Activated T-cell treated with anti-CD3 and anti-CD28 coated beads, Interleukin-2, amount 50 U/mL, for 1 hour (primary cell): ENCODE measurements at regions not wholly inside any gene's neighbourhood (a gene's known extent, or its start where the extent isn't known, plus 50 kb on each side); places are given as distances from the start of the nearest gene placed in this dataset.

Source experiments
- DNase-seq: peaks from one replicate; pipeline ENCODE4 v3.0.0-alpha.2; 2020

DNA sequence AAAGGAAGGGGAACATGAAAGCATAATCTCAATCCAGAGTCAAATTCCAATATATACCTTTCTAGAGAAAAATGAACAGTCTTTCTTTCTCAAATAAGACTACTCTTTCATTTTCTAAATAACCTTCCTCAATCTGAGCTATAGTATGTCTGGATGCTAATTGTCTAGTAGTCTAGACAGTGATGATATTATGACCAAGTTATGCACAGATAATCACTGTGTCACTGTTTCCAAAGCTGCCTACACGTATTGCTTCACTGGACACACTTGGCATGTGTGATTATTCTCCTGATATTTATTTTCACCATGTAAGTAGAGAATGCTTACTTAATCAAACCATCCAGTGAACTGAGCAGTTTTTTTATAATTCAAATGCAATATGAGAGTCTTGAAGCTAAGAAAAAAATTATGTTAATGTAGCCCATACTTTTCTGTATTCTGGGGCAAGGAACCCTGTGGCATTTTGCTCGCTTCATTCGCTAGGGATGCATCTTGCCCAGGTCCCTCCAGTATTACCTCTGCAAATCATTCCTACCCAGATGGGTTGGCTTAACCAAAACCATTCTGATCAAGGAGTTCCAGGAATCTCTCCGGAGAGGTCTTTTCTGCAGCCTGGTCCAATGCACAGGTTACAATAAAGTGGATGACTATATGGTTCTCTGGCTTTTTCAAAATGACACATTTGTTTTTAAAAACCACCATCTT lies 303.1 kb upstream of the RUNX1 start:
- no peak for DNase-seq

DNA sequence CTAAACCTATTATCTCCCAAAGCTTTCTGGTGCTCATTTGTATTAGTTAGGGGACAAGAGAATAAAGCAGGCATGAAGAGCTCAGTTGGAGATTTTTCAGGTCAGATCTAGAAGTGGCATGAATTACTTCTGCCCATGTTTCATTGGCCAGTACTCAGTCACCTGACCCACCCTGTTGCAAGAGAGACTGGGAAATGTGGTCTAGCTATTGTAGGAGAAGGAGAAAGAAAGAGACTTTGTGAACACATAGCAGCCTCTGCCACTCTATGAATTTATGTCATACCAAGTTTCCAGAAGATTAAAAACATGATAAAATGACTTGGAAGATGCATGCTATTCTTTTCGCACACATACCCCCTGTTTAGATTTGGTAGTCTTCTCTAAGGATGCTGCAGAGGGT lies 302.3 kb upstream of the RUNX1 start:
- no peak for DNase-seq

DNA sequence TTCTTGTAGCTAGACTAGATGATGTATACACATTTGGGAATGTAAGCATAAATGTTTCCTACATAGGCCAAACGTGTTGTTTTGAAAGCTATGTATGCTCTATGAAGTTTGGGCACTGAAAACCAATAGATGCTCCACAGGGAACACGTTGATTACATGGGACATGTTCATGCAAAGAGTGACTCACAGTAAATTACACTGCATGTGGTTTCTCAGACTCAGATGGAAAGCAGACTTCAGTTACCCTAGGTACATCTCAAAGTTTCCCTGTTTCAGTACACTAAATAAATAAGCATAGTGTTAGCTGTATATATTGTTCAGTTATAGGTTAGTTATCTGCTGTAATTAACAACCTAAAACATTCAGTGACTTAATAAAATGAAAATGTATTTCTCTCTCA lies 301.9 kb upstream of the RUNX1 start:
- no peak for DNase-seq

DNA sequence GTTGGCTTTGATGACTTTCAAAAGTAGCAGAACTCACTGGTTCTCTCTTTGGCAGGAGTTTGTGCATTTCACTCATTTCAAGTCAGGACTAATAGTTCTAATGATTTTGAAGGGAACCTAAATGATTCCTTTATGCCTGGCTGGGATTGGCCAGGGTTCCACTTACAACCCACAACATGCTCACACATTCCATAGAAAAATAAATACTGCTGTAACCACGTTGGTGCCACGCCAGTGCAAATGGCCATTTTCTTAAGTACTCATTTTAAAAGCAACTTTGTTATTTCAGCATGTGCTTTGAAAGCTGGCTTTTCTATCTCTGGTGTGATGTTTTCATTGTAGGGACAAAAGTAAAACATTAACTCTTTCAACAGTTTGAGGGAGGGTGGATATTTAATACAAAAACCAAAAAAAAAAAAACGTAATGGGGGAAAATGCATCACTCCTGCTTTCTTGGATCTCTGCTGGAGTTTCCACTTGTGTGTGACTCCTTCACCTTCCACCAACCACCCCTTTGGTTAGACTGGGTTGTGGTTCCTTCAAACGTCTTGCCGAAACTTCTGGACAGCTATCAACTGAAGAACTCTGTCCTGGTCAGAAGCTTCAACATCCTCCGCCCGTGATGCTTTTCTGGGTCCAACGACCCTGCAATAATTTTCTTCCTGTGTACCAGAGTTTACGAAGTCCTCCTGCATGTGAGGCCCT lies 300.4 kb upstream of the RUNX1 start:
- DNase-seq = no peak

DNA sequence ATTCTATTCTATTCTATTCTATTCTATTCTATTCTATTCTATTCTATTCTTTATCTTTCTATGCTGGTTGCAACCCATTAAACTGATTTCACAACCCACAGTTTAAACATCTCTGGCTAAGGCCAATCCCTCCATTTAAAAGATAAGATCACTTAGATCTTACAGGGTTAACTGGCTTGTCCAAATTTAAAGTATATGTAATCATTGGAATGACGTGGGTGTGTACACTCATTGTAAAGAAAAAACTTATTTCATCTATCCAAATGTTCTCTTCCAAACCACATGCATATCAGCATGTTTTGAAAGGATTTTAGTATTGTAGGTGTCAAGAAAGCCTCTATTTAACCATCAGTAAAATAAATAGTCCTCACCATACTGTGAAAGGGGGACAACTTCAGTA lies 299.6 kb upstream of the RUNX1 start:
- no peak for DNase-seq

DNA sequence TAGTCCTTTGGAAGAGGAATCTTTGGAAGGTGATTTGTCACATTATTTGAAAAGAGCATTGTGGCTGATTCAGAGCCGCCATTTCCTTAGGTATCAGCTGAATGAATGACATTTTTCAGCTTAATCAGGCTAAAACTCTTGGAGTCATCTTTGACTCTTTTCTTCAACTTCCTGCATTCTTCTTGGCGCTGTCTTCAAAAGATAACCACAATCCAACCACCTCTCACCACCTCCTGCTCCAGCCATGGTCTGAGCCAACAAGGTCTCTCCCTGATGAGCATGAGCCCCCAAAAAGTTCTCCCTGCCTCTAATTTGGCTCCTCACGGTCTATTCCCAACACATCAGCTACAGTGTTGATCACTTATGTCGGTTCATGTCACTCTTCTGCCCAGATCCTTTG lies 297.6 kb upstream of the RUNX1 start:
- no peak for DNase-seq

DNA sequence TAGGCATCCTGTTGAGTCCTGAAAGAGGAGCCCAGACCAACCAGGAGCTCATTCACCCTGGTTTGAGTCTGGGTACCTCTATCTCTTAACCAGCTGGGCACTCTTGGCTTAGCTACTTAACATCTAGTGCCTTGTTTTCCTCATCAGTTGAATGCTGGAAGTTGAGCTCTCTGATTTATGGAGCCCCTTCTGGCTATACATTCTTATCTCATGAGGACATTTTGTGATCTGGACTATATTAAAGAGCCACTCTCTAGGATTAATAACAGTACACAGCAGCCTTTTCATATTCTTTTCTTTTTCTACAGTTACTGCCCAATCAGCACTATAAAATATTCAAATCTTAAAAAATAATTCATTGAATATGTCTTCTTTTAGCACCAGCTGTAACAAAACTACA lies 296.9 kb upstream of the RUNX1 start:
- no peak for DNase-seq

DNA sequence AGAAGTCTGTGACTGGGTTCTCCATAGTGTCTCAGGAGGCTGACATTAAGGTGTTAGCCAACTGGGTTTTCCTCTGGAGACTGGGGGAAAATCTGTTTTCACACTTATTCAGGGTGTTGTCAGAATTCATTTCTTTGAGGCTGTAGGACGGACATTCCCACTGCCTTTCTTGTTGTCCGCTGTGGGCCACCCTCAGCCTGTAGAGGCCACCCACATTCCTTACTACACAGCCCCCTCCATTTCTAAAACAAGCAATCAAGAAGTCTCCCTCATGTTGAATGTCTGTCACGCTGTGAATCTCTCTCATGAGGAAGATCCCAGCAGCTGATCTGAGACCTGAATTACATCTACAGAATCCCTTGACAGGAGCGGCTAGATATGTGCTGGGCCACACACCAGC lies 295.5 kb upstream of the RUNX1 start:
- no peak for DNase-seq

DNA sequence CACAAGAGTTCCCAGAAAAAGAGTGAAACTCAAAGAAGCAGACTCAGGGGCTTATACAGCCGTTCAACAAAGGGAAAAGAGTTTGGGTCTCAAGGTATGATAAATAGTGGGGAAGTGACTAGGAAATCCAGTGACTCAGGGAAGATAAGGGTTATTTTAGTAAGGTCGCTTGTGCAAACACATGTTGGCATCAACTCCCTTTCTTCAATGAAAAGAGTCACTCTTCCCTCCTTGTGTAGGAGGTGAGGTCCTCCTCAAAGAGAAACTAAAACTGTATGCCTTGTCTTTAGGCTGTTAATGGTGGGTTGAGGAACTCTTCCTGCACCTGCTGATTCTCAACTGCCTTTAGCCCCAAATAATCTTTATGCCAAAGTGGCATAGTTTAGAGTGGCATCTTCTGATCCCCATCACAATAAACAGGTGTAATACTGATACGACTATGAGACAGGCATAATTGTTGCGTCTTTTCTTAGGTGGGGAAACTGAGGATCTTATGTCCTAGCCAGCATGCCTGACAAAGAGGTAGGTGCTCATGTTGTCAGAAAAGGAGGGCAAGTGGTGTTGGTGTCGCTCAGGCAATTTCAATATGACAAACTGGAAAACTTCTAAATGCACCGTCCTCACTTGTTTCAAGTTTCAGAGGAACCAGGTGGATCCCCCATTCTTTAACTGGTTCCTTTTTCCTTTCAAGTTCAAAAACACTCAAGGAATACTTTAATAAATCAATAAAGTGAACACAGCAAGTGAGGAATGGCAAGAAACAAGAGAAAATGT lies 294.1 kb upstream of the RUNX1 start:
- no peak for DNase-seq

DNA sequence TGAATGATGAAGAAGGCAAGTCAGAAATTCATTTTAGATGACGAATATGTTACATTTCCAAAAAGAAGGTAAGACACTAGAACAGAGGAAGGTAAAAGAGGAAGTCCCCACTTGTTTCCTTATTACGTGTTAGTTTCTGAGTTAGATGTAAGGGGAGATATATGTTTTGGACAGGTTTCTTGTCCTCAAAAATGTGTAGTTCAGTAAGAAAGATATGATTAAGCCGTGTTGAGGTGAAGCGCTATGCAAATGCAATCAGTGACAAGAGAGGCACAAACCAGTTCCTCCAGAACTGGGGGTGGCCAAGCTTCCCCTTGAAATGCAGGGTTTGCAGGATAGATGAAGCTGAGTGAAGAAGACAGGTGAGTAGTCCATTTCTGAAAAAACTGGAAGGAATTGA lies 293.3 kb upstream of the RUNX1 start:
- no peak for DNase-seq

DNA sequence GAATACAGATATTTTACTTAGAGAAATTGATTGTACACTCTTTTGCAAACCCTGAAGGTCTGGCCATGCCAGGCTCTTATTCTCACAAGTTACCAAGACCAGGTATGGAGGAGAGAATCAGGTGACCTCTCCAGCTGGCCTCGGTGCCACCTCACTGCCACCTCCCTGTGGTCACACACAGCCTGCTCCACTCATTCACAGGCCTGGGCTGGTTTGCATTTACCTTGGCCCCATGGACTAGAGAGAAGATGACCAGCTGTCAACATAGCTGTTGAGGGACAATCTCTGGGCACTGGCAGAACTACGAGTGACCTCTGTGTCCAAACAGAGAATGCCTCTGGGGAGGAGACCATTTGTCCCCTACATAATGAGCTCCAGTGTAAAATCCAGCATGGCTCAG lies 291.2 kb upstream of the RUNX1 start:
- no peak for DNase-seq

DNA sequence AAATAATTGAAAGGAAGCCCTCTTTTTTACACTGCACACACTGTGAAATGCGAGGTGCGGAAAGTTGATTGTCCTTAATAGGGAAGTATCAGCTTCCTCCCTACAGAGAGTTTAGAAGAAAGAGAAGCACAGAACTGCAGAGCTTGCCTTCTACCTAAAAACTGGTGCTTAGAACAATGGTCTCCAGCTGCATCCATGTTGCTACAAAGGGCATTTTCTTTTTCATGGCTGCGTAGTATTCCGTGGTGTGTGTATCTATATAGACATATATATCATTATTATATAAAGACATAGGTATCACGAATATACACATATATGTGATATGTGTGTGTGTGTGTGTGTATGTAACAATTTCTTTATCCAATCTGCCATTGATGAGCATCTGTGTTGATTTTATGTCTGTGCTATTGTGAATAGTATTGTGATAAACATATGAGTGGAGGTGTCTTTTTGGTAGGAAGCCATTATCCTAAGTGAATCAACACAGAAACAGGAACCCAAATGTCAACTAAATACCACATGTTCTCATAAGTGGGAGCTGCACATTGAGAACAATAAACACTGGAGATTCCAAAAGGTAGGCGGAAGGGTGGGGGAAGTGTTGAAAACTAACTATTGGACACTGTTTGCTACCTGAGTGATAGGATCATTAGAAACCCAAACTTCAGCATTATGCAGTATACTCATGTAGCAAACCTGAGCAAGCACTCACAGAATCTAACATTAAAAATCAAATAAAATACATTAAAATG lies 290.0 kb upstream of the RUNX1 start:
- no peak for DNase-seq

DNA sequence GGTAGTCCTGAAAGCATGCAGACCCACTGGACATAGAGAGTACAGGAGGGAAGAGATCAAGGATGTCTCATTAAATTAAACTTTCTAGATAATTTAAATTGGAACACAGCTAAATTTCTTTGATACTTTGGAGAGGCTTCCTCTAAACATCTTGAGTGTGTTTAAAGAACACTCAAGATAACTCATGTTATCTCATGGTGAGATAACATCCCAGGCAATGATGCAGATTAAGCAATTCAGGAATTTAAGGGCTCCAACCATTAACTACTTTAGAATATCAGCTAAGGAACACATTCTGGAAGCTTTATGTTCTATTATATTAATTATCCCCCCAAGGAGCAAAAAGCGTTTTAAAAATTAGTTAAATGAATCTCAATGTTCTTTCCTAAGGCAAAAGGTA lies 289.2 kb upstream of the RUNX1 start:
- no peak for DNase-seq

DNA sequence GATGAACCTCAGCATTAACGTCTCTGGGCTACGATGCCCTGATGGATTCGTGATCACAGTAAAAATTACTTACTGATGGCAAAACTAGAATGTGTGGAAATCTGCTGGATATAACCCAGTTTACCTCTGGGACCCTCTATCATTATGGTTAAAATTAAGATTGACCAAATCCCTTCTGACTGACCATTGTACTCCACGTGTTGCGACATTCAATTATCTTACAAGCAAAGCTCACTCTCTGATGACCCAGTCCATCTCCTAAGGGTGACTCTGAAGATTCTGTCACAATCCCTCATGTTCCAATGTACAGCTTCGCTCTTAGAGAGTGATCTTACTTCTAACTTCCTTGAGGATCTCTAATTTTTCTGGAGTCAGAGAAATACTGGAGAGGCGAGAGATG lies 288.5 kb upstream of the RUNX1 start:
- no peak for DNase-seq

DNA sequence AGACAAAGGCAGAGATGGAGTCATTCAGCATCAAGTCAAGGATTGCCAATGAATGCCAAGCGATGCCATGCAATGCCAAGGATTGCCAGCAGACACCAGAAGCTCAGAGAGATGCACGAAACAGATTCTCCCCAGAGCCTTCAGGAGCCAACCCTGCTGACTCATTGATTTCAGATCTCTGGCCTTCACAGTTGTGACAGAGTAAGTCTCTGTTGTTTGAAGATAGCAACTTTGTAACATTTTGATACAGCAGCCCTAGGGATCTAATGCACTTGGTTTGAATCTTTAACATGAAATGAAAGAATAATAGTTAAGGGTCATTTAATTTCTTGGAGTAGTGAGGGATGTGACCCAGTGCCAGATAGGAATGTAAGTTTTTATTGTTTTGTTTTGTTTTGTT lies 287.4 kb upstream of the RUNX1 start:
- DNase-seq = no peak

DNA sequence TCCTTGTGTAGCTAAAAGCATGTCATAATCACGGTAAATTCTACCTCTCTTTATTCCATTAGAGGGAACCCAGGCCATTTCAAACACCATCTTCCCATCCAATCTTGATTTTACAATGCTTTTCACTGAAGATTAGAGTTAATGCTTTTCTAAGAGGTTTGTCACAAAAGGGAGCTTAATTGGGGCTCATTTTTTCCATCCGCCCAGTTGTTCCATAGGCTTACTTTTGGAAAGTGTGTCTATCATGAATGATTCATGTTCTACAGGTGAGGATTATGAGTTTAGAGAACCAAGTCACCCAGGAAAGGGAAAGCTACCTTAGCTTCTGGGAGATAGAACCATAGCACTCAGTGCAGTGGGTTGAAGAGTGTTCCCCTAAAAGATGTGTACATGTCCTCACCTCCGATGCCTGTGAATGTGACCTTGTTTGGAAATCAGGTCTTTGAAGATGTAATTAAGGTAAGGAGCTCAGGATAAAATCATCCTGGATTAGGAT lies 286.9 kb upstream of the RUNX1 start:
- DNase-seq = no peak

DNA sequence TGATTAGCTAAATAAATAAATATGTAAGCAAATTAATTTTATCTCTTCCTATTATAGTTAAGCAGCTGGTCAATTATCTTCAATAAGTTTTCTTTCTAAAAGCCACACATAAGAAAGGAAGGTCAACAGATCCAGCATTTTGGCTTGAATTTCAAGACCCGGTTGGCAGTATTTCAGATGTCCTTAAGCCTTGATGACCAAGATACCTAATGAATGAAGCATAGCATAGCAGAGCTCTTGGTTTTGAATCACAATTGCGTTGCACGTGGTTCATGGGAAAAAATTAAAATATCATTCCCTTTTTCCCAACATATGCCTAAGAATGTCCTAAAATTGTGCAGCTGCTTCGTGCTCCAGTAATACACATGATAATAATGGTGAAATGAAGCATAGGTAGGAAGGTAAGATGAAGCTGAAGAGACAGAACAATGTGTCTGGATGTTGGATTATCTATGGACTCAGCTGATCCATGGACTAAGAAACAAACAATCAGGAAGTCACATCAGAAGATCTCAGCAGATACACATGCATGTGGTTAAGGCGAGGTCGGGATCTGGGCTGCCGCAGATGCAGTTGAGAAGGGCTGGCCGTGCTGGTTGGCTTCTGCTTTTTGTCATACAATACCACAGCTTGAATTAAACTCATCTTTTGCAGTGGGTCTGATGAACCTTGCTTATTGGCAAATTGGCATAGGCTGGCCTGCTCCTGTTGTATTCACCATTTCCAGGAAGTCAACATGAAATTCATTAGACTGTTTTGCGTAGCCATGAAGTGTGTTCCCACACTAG lies 284.9 kb upstream of the RUNX1 start:
- no peak for DNase-seq

DNA sequence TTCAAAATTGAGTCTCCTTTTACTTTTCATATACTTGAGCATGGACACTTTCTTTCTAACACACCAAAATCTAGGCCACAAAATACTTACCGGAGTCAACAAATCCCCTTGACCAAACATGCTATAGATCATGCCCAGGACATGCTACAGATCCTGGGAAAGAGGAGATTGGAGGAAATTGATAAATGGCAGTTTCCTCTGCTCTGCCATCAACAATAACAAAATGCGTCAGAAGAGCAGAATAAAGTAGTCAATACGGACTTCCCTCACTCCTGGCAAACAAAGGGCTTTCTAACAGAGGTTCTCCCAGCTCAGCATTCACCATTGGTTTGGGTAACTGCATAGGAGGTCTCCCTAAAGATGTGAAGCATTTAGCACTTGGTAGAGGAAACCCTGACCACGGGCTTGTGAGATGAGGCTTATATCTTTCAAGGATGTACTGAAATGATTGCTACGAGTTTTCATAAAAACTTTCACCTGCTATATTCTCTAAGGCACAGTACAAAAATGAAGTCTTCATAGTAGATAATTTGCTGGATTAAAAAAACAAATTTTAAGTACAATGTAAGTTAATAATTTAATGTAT lies 283.8 kb upstream of the RUNX1 start:
- no peak for DNase-seq

DNA sequence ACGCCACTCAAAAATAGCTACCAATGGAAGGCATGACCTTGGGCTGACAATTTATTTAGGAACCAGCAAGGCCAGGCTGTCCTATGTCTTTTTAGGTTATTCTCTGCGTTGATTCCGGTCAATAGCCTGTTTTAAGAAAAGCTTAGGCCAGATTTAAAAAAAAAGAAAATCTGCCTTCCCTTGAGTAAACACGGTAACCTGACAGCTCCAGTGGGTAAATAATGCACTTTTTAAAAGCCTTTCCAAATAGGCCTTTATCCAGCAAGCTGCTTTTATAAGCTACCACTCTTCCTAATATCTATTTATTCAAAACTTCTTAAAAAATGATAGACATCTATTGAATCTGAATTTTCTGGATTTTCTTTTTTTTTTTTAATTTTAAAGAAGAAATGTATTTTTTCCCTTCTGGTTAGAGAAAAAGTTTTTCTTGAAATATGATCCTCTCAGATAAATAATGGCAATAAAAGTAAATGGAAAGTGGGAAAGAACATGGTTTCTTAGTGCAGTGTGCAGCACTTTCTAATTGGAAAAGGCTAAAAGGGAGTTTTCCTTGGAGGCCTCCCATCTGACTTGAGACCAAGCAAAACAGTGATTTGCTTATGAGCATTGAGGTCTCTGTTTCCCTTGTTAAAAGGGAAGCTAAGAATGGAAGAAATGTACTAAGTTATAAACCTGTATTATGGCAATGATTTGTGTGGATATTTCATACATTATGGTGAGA lies 281.0 kb upstream of the RUNX1 start:
- DNase-seq = no peak

DNA sequence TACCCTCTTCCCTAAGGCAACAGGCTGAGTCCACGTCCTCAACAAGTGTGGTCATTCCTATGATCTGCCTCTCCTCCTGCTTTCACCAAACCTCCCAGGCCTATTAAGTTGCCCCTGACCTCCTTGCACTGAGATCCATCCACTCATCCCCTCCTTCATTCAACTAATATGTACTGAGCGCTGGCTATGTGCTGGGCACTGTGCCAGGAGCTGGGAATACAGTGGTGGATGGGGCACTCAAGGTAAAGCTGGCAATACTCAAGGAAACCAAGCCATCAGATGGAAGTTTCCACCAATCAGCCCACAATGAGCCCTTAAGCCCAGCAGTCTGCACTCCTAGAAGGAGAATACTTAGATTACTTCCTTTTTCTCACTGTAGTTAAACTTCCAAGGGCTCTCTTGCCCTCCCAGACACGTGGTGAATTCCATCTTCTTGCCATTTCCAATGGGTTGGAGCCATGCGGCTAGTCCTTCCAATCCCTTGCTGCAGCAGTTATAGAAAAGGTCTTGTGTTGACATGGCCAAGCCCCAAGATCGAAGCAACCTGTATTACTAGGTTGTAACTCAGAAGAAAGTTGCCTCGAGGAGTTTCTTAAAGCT lies 279.9 kb upstream of the RUNX1 start:
- DNase-seq = no peak

DNA sequence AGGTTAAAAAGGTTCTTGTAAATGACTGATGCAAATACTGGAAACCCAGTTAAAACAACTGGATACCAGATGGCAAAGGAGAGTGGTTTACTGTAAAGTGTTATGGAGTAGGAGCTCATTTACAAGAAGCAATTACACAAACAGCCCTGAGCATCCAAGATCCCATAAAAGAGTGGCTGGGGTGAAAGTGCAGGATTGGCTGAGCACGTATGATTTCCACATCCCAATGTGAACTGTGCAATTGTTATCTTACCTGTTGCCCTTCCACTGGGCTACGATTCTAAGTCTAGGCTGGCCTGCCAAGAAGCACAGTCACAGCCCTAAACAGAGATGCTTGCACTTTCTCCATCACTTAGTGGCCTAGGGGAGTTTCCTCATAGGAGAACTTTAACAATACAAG lies 277.6 kb upstream of the RUNX1 start:
- DNase-seq = no peak
